ENCODE measurements at regions not wholly inside any gene's neighbourhood (a gene's known extent, or its start where the extent isn't known, plus 50 kb on each side); places are given as distances from the start of the nearest gene placed in this dataset.

DNA sequence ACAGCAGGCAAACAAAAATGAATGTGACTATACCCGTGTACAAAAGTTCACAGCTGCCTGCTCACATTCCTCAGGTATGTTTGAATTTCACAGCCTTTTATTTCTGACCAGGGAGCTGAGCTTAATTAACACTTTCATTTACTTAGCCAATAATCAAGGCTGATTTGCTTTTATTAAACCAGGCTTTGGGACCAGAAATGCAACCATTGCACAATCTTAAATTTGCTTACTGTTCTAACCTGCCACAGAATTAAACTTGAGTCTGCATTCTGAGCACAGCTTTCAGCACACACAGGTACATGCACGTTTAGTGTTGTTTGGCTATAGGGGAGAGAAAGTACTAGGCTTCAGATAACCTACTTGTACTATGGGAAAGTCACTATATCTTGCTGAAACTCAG lies 372.4 kb upstream of the ATP5MC3 start:
- DNase-seq = no peak

DNA sequence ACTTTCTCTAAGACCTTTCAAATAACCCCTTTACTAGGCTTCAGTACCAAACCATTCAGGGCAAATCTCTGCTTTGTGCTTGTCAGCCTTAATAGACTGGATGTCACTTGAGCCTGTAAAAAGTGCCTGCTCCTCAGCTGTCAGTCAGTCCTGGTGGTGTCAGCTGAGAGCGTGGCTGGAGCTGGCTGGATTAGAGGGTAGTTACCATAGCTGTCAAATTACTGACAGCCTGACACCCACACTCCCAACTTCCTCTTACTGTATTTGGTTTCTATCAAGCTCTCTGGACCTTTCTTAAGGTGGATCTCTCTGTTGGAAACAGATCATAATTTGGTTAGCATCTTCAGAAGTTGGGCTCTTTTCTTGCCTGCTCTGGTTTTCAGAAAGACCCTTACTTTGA lies 371.4 kb upstream of the ATP5MC3 start:
- DNase-seq = no peak

DNA sequence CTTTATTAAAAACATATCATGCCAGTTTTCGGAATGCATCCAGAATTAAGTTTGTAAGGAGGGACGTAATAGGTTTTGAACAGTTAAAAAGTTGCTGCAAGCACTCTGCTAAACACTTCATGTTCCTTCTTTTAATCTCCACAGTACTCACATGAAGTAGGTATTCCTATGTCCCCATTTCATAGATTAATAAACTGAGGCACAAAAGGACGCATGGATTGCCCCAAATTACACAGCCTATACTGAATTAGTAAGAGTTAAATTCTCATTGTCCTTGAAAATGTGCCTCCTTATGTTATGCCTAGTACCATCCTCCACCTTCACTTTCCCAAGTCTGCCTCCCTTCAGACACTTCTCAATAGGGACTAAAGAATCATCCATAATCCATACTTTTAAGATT lies 358.9 kb upstream of the ATP5MC3 start:
- DNase-seq = no peak

DNA sequence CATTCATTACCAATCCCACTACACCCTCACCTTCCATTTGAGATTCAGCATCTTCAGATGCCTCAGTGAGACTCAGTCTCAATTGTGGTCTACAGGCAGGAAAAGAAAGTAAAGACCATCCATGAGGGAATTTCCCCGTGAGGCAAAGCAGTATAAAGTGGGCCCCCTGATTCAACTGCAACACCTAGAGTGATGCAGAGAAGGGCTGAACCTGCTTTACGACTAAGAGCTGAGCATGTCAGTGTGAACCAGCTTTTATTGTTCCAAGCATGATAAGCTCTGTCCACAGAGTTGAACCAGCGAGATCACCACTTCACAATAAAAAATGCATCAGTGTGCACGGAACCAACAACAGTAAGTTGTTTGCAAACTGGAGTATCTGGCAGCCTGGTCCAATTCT lies 357.6 kb upstream of the ATP5MC3 start:
- no peak for DNase-seq

DNA sequence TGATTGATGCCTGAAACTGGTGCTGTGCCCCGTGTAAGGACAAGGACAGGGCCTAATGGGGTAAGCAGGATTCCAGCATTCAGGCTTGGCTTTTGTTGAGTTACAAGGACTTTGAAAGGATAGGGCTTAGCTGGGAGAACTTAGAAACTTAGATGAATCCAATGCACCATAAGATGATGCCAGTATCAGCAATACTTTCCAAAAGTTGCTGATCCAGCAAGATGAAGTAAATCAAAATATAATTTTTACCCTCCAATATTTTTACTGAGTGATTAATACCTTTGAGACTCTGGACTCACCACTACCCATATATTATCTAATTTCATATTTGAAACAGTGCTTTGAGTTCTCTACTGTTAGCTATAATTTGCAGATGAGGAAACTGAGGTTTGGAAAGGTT lies 354.5 kb upstream of the ATP5MC3 start:
- DNase-seq = no peak

DNA sequence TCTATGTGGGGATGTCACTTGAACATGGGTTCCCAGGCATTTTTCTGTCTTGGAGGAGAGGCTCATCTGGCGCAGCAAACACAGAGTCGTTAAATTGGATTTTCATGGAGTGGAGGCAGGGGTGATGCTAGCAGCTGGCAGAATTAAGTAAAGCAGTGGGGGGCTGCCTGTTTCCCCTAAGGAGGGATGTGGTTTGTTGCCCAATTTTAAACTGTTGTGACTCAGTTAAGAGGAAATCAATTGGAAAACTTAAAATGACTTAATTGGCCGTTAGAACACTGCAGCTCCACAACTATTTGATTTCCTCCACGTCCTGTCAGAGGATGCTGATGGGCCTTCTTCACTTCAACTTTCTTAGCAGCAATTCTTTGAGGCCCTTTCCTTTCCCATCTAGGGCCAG lies 354.1 kb upstream of the ATP5MC3 start:
- no peak for DNase-seq

DNA sequence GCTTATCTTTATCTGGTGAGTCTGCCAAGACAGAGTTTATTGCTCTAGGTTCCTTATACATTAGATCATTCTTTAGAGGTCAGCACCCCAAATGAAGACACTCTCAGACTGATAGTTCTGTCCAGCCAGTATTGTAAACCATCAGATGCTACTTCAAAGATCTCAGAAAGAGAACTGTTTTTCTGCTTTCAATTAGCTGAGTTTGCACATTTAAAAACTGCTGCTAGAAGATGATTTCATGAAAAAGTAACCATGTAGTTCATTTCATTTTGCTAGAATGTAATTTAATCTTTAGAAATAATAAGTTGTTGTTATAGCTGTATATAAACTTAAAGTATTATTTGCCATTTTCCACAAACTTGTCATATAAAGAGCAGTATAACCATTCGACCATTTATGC lies 344.5 kb upstream of the ATP5MC3 start:
- DNase-seq = no peak

DNA sequence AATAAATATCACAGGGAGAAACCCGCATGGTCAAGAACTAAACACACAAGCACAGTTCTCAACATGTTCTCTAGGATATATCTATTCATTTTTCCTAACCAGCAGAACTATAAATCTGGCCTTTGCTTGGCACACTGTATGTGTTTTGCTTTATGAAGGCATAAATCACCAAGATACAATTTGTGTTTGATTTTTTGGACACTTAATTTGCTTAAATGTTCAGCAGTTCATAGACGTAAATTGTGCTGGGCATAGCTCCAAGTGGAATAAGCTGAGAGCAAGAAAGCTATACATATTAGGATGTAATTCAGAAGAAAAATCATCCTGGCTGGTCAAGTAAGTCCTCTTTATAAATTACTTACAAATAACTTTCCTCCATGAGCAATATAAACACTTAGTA lies 341.5 kb upstream of the ATP5MC3 start:
- no peak for DNase-seq

DNA sequence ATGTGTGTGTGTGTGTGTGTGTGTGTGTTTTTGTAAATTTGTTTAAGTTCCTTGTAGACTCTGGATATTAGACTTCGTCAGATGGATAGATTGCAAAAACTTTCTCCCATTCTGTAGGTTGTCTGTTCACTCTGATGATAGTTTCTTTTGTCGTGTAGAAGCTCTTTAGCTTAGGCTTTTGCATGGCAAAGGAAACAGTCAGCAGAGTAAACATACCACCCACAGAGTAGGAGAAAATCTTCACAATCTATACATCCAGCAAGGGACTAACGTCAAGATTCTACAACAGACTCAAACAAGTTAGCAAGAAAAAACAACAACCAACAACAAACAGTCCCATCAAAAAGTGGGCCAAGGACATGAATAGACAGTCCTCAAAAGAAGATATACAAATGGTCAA lies 336.7 kb upstream of the ATP5MC3 start:
- DNase-seq = no peak

DNA sequence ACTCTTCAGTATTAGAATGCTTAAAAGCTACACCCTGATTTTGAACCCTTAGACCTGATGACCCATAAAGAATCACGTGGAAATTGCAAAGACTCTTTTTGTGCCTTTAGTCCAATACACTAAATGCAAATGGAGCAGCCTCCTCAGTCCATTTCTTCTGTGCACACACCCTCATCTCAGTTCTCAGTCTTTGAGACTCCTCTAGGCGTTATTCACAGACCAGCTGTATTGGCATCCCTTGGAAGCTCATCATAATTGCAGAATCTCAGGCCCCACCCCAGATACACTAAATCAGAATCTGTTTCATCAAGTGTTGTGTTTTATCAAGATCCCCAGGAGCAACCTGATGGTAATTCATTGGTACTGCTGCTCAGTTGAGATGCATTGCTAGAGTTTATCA lies 335.0 kb upstream of the ATP5MC3 start:
- DNase-seq = no peak

DNA sequence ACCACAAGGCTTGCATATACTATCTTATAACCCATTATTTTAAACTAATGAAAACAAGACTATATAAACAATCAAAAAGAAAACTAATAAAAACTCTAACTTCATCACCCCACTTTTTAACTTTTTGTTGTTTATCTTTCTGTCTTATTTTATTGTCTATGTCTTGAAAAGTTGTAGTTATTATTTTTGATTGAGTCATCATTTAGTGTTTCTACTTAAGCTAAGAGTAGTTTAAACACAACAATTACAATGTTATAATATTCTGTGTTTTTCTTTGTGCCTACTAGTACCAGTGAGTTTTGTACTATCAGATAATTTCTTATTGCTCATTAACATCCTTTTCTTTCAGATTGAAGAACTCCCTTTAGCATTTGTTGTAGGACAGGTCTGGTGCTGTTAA lies 318.7 kb upstream of the ATP5MC3 start:
- DNase-seq = no peak

DNA sequence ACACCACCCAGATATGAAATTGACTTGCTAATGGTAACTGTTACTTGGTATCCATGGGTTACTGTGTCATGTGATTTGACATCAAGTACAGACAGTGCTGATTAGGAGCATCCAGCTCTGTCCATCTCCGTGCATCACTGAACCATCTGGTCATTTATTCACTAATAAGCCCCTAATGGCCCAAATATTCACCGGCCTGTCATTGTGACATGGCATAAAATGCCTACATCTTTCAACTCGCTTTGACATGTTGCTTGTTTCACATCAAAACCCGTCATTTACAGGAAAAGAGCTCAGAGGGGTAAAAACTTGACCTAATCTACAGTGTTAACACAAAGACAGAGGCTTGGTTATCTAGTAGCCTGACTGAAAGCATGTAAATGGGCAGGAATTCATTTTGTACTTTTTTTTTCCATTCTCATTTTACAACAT lies 308.9 kb upstream of the ATP5MC3 start:
- DNase-seq = no peak

DNA sequence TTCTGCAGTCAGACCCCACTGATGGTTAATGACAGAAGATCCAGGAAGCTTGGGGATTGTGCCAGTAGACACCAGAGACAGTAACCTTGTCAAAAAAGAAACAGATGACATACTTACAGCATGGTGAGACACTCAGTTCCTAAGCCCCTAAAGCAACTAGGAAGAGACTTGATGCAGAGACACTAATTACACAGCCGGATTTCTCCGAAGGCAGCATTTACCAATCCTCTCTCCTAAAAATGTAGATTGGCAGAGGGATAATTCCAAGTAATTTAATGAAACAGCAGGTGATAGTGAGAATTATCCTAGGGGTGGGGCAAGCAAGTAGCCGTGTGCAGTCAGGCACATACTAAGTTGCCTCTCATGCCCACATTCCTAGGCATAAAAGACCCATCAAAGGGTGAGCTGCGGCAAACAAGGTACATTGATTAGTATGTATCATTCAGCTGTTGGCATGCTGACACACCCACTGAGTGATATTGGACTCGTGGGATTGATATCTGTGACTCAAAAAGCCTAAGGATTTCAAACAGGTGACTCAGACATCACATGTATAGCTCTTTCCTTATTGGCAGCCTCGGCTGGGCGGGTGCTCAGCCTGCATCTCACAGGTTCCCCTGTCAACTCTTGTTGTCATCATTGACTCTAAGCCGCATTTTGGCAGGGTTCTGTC lies 296.7 kb upstream of the ATP5MC3 start:
- no peak for DNase-seq

DNA sequence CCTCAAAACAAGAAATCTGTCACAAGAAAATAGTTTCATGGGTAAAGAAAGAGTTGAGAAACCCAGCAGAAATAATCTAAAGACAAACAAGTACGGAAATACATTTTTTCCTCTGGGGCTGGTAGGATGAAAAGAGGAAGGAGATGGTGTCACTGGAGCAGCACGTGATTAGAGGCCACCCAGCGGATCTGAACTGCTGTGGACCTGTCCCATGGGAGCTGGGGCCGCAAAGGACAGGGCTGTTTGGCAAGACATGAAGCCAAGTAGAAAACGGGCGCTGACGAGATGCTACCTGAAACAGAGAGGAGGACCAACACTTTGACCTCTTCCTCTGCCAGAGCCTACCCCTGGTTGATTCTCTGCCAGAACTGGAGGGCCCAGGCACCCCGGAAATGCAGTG lies 295.4 kb upstream of the ATP5MC3 start:
- no peak for DNase-seq

DNA sequence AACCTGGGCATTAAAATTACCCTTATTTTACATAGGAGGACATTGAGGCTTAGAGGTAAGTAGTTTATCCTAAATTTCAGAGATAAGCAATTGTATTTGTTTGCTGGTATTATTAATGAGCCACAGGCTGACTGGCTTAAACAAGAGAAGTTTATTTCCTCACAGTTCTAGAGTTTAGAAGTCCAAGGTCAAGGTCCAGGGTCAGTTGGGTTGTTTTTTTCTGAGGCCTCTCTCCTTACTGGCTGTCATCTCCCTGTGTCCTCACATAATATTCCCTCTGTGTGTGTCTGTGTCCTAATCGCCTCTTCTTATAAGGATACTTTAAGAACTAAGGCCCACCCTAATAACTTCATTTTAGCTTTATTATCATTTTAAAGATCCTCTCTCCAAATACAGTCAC lies 294.9 kb upstream of the ATP5MC3 start:
- DNase-seq = no peak

DNA sequence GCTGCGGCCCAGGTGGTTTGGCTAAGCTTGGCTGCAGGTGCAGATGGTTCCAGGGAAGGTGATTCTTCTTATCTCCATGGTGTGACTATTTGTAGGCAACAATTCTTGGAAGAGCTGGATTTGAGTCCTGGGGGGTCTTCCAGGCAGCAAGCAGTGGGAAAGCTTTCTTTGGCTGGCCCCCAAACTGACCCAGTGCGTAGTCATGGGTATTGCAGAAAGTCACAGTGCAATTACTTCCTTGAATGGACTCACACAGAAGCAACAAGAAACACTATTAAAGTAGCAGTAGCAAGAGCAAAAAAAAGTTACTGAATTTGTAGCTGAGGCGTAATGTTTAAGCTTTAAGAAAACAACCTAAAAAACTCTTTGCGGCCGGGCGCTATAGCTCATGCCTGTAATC lies 293.6 kb upstream of the ATP5MC3 start:
- DNase-seq = no peak

DNA sequence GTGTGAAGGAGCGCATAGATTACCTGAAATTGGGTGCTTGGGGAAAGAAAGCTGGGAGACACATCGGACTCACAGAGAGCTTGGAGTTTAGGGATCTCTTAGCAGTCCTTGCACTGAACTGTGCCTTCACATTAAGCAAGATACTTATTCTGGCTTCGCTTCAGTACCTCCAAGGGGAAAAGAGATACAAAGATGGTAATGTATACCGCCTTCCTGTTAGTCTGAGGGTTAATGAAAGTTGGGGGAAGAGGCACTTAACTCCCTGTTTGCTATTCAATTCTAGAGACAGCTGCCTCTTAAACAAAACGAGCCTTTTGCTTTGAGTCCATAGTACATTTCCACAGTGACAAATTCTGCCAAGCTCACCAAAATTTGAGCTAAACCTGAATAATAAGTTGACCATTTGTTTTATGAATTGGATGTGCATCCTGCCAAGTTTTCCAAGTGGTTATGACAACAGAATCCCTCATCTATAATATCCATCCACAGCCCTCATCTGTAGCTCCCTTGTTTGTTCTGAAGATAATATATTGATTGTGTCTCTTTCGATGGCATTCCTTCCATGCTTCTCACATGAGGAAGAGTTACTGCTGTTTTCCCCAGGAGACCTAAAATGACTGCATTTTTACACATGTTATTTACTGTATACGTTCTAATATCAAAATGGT lies 287.1 kb upstream of the ATP5MC3 start:
- DNase-seq = no peak

DNA sequence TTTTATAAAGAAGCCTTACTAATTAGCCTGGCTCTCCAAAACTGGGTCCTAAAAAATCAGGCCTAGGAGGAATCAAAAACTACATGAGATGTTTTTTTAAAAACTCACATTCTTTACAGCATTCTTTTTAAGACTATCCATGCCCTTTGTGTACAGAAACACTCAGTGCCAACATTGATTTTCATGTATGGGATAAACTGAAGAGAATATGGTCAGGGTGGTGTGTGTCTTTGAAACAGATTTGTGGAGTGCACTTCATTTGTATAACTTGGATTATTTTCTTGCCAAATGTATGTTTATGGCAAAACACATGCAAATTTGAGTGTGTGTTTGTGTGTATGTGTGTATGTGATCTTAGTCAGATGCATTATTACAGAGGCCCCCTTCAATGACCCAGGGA lies 283.6 kb upstream of the ATP5MC3 start:
- no peak for DNase-seq

DNA sequence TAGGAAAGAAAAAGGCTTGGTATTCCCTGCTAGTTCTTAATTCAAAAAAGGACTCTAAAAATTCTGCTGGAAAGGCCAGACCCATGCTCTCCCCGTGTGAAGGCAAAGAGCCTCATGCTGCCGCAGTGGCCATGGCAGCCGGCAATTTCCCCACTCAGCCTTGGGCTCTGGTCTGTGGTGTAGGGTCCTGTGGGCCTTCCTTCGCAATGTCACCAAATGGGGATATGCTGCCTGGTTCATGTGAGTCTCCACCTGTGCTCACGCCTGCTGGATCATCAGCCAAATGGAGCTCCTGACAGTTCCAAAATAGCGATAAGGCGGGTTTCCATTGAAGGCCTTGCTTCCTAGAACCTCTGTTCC lies 282.8 kb upstream of the ATP5MC3 start:
- DNase-seq = no peak

DNA sequence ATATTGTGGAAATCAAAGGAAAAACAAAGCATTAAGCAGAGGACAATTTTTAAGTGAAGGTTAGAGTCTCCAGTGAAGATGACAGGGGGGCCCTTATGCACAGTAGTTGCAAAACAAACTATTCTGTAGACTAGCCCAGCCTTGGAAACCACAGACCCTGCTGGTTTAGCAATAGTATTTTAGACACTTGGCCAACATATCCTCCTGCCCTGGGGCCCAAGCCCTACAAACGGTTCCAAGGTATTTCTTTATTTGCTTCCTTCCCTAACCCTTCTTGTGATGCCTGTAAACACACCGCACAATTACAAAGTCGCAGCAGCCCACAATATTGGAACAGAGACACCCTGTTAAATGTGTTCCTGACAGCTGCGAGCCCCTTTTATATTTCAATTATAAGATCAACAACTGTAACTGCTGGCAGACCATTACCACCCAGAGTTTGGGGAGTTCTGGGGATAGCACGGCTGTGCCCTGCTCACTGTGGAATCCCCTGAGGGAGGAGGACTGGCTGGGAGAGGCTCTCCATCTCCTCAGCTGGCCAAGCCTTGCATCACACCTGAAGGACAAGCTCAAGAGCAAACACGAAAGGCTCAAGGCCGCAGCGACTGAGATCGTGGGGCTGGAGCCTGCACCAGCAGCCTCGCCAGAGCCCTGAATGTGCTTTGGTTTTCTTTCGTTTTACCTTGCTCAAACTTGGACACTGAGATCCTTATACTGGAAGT lies 282.2 kb upstream of the ATP5MC3 start:
- no peak for DNase-seq

DNA sequence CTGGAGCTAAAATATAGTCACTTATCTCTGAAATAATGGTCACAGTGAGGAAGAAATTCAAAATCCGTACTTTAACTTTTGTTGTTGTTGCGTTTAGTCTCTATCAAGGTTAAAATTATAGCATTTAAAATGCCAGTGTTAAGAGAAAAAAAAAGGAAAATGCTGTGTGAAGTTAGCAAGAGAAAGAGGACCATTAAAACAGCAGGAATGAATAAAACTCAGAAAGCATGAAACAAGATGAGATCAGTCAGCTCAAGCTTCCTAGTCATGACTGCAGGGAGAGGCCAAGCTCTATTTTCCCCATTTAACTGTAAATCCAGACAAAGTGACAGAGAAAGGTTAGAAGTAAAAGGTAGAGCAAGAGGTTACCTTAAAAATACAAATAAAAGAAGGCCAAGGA lies 281.7 kb upstream of the ATP5MC3 start:
- DNase-seq = no peak

DNA sequence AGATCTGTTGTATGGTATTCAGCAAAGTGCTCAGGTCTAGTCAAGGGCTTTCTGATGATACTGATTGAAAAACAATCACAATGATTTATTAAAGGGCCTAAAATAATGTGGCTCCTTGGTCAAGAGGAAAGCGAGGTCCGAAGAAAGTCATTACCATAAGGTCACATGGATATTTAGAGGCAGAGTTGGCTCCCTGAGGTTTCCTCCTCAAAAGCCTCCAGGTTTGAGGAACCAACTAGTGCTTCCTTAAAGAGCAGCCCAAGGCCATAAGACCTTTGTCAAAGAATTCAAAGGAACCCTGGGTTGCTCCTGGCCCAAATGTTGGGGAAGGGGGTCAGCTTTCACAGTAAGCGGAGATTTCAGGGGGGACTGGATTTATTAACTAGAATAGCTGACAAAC lies 280.7 kb upstream of the ATP5MC3 start:
- DNase-seq = no peak

DNA sequence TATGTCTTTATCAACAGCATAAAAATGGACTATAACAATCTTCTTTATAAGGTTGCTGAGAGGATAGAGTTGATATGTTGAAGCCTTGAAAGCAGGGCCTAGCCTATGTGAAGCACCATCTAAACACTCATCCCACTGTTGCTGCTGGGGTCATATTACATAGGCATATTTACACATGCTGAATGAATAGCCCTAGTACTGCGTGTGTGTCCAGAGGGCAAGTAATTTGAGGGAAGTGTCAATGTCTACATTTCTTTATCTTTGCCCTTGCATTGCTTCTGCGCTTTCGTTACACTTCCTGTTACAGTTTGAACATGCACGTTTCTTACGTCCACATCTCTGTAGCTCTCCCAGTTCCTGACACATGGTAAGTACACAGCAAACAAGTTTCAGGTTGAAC lies 280.3 kb upstream of the ATP5MC3 start:
- no peak for DNase-seq

DNA sequence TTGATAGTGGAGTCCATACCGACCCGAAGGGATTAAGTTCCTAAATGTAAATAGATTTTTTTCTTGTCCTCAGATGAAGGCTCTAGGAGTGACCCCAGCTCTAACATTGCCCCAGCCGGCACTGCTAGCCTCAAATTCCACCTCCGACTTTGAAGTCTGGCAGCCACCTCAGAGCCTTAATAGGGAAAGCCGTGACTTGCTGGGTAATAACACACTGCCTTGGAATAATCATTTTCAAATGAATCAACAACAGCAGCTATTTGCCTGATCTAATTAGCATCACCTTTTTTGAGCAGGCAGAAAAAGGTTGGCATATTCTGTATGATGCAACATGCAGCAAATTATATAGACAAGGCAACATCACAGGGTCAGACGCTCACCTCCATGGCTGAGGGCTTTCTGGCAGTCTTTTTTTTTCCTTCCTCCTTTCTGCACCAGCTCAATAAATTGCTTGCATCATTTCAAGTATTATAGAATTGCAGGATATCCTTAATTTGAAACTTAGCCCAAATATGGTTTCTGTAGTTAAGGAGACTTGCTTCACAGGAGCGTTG lies 276.5 kb upstream of the ATP5MC3 start:
- DNase-seq = no peak
